A673 (cell line): ENCODE measurements at regions not wholly inside any gene's neighbourhood (a gene's known extent, or its start where the extent isn't known, plus 50 kb on each side); places are given as distances from the start of the nearest gene placed in this dataset.

Experiments
- BruUV-seq: library from RNA; stranded (reverse); fragments of 400-500 nt; replicated peaks from 2 replicates; lab custom pipeline; 2021; lab: Mats Ljungman, UMichigan
- CTCF ChIA-PET: fragments of 300-600 bp; sonication (Branson Sonifier 250); formaldehyde crosslinking; loops from one replicate; lab custom pipeline; 2022; ENCODE audit warnings: antibody characterized with exemption; lab: Charles Lee
- POLR2A ChIA-PET: fragments of 300-600 bp; sonication (Branson Sonifier 250); formaldehyde crosslinking; loops from one replicate; lab custom pipeline; 2022; ENCODE audit warnings: antibody characterized with exemption; ENCODE audit not compliant: low non-redundant PET; lab: Charles Lee
- DNase-seq: peaks from one replicate; pipeline ENCODE4 v3.0.0-alpha.2; 2015; ENCODE audit warnings: low spot score
- H3K27ac ChIP-seq: fragments of 200-600 bp; sonication (generic); 2 replicates; pipeline ENCODE4 v1.5.1; 2016; ENCODE audit warnings: mixed run types, low read depth, mild to moderate bottlenecking, mixed read lengths, antibody characterized with exemption, low read length; ENCODE audit not compliant: poor library complexity, severe bottlenecking
- H3K27me3 ChIP-seq: fragments of 200-600 bp; sonication (generic); replicated peaks from 2 replicates; pipeline ENCODE4 v1.6.1; 2017; ENCODE audit warnings: mixed run types, low read depth, mild to moderate bottlenecking, mixed read lengths, antibody characterized with exemption, low read length; ENCODE audit not compliant: insufficient read depth, poor library complexity
- H3K36me3 ChIP-seq: fragments of 200-600 bp; sonication (generic); 2 replicates; pipeline ENCODE4 v1.6.1; 2016; ENCODE audit warnings: mixed run types, mild to moderate bottlenecking, mixed read lengths, antibody characterized with exemption, low read length; ENCODE audit not compliant: insufficient read depth, poor library complexity, severe bottlenecking
- H3K4me1 ChIP-seq: fragments of 200-600 bp; sonication (generic); 2 replicates; pipeline ENCODE4 v1.6.1; 2017; ENCODE audit warnings: mixed run types, mild to moderate bottlenecking, mixed read lengths, antibody characterized with exemption, low read length; ENCODE audit not compliant: insufficient read depth, poor library complexity, severe bottlenecking
- H3K4me3 ChIP-seq: fragments of 200-600 bp; sonication (generic); 2 replicates; pipeline ENCODE4 v1.5.1; 2016; ENCODE audit warnings: low read depth, mixed run types, mild to moderate bottlenecking, mixed read lengths, low read length; ENCODE audit not compliant: poor library complexity, severe bottlenecking
- H3K9me3 ChIP-seq: fragments of 200-600 bp; sonication (generic); 2 replicates; pipeline ENCODE4 v1.6.1; 2016; ENCODE audit warnings: mixed run types, low read depth, mild to moderate bottlenecking, mixed read lengths, antibody characterized with exemption, low read length; ENCODE audit not compliant: poor library complexity, severe bottlenecking
- EZH2 ChIP-seq: fragments of 200-600 bp; sonication (generic); IDR thresholded peaks from 2 replicates; pipeline ENCODE4 v1.6.1; 2017; ENCODE audit warnings: borderline replicate concordance, low read depth, mild to moderate bottlenecking, mixed read lengths, antibody characterized with exemption, low read length; ENCODE audit not compliant: poor library complexity, severe bottlenecking
- intact Hi-C: fragments of 100-400 bp; cut with micrococcal nuclease; formaldehyde crosslinking; loops from one replicate; pipeline ENCODE4 v1.10.0; 2022; ENCODE audit not compliant: unreplicated experiment
- TF ChIP-seq, protein P1 (sequence below): fragments of 300-800, 200-600 bp; sonication (generic); conservative IDR thresholded peaks from 2 replicates; pipeline ENCODE4 v1.5.1; 2017; ENCODE audit warnings: low read depth, mild to moderate bottlenecking, antibody characterized with exemption, low read length, moderate library complexity, mixed read lengths

DNA sequence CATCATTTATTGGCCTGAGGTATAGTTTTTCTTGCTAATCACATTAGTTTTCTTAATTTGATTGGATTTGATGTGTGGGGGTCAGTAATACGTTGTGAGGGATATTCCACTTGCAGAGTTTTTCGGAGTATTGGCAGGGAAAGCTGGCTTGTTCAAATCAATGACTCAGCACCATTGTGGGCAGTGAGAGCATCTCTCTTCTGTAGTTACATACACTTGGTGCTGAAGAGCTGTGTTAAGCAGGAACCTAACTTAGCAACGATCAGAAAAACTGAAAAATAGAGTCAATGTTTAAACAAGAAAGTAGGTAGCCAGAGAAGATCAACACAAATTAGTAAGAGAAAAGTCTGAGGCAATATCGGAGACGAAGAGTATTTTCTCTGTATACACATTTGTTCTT is 344.6 kb upstream of the EDIL3 start:
- intact Hi-C loops, result no loop called here

DNA sequence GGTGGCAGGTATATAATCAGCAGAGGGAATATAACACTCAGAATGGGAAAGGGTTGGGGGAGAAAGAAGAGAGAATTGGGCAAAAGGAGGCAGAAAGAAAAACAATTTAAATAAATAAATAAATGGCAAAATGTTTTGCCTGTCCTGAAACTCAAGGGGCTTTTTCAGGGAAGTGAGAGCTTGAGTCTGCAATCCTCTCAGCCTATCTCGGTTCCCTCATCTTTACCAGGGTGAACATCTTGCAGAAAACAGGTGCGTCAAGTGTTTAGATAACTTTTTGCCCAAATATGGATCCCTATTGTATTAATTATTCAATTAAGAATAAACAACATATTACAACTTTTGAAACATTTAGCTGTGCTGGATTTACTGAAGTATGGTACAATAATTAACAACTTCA is 343.0 kb upstream of the EDIL3 start:
- ChIA-PET POLR2A (no interaction called here), CTCF (no interaction called here)
- DNase-seq, result no peak
- H3K4me3 ChIP-seq, result no peak overlapping the region
- H3K27ac ChIP-seq, result no peak overlapping the region
- no peaks in the 10 kb centered on the region for H3K36me3 ChIP-seq
- intact Hi-C loops, result no loop called here
- no TSS peak for BruUV-seq
- H3K9me3 ChIP-seq, result no peaks in the 10 kb centered on the region
- TF ChIP-seq EZH2, result no peak
- TF ChIP-seq, protein P1, sequence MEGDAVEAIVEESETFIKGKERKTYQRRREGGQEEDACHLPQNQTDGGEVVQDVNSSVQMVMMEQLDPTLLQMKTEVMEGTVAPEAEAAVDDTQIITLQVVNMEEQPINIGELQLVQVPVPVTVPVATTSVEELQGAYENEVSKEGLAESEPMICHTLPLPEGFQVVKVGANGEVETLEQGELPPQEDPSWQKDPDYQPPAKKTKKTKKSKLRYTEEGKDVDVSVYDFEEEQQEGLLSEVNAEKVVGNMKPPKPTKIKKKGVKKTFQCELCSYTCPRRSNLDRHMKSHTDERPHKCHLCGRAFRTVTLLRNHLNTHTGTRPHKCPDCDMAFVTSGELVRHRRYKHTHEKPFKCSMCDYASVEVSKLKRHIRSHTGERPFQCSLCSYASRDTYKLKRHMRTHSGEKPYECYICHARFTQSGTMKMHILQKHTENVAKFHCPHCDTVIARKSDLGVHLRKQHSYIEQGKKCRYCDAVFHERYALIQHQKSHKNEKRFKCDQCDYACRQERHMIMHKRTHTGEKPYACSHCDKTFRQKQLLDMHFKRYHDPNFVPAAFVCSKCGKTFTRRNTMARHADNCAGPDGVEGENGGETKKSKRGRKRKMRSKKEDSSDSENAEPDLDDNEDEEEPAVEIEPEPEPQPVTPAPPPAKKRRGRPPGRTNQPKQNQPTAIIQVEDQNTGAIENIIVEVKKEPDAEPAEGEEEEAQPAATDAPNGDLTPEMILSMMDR, result no peak
- H3K4me1 ChIP-seq, result no peaks in the 10 kb centered on the region
- no peaks in the 10 kb centered on the region for H3K27me3 ChIP-seq

More for the DNA sequence above, 344.6 kb upstream of the EDIL3 start:
- no peaks in the 10 kb centered on the region for H3K9me3 ChIP-seq
- H3K27me3 ChIP-seq, result no peaks in the 10 kb centered on the region
- H3K27ac ChIP-seq, result no peak overlapping the region
- DNase-seq, result no peak
- TF ChIP-seq, protein P1, result no peak
- no peak for TF ChIP-seq EZH2
- no peak overlapping the region for H3K4me3 ChIP-seq
- ChIA-PET CTCF (interaction anchor here (0.6 kb wide), 1 partner anchor 67 kb away, joined by 4 read pairs; no protein-coding TSS in a partner anchor), POLR2A (no interaction called here)
- no peaks in the 10 kb centered on the region for H3K4me1 ChIP-seq
- BruUV-seq, result no TSS peak
- H3K36me3 ChIP-seq, result no peaks in the 10 kb centered on the region

DNA sequence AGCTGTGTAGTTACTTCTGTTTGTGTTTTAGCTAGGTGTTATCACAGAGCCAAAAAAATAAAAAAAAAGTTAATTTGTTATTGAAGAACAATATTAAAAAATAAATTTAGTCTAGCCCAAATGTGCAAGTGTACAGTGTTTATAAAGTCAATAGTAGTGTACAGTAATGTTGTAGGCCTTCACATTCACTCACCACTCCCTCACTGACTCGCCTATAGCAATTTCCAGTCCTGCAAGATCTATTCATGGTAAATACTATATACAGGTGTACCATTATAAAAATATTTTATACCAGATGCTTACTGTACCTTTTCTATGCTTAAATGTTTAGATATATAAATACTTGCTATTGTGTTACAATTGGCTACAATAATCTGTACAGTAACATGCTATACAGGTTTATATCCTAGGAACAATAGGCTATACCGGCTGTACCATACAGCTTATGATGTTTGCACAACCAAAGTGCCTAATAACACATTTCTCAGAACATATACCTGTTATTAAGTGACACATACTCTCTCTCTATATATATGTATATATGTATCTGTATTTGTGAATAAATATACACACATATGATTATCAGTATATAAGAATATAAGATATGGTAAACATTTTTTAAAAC is 341.4 kb upstream of the EDIL3 start:
- POLR2A ChIA-PET, result no interaction called here

More for the DNA sequence above, 341.4 kb upstream of the EDIL3 start:
- no TSS peak for BruUV-seq
- no peaks in the 10 kb centered on the region for H3K4me1 ChIP-seq
- no peak overlapping the region for H3K27ac ChIP-seq
- no peak overlapping the region for H3K4me3 ChIP-seq
- no peaks in the 10 kb centered on the region for H3K27me3 ChIP-seq
- no peaks in the 10 kb centered on the region for H3K36me3 ChIP-seq
- no peak for DNase-seq
- TF ChIP-seq, protein P1, result no peak
- CTCF ChIA-PET, result no interaction called here
- H3K9me3 ChIP-seq, result no peaks in the 10 kb centered on the region
- intact Hi-C loops, result no loop called here
